HEK293 (cell line): ENCODE measurements at regions not wholly inside any gene's neighbourhood (a gene's known extent, or its start where the extent isn't known, plus 50 kb on each side); places are given as distances from the start of the nearest gene placed in this dataset.

ENCODE experiments used
- CTCF ChIA-PET: fragments of 350-600 bp; formaldehyde crosslinking; extraction: SDS; loops from one replicate; lab custom pipeline; 2021; ENCODE audit warnings: antibody characterized with exemption; lab: Yijun Ruan, JAX
- POLR2A ChIA-PET: fragments of 300-600 bp; formaldehyde crosslinking; extraction: SDS; loops from one replicate; lab custom pipeline; 2020; ENCODE audit warnings: antibody characterized with exemption, inconsistent platforms; lab: Yijun Ruan, JAX
- H3K27ac ChIP-seq: fragments of 200-500 bp; sonication (Bioruptor generic); 2 replicates; pipeline ENCODE4 v1.5.1; 2014; ENCODE audit warnings: low read depth, low read length, control low read depth, inconsistent platforms; ENCODE audit errors: extremely low read depth
- H3K36me3 ChIP-seq, 2 experiments: fragments of 200-500 bp in 1 of 2; sonication (Bioruptor generic) in 1 of 2; 1 replicate in 1 of 2; 2 replicates in 1 of 2; pipeline ENCODE4 v1.5.1; 2014 to 2017; ENCODE audit warnings: inconsistent platforms in 2 of 2, low read length in 2 of 2; ENCODE audit not compliant: control insufficient read depth in 2 of 2, insufficient read depth in 1 of 2
- H3K4me1 ChIP-seq: fragments of 200-500 bp; sonication (Bioruptor generic); 2 replicates; pipeline ENCODE4 v1.5.1; 2014; ENCODE audit warnings: mild to moderate bottlenecking, low read length, inconsistent platforms; ENCODE audit not compliant: control insufficient read depth, insufficient read depth
- H3K4me3 ChIP-seq: 2 replicates; pipeline ENCODE4 v1.5.1; 2011; ENCODE audit warnings: low read depth, mild to moderate bottlenecking, control low read depth, low read length, moderate library complexity
- H3K9me3 ChIP-seq: fragments of 200-500 bp; sonication (Bioruptor generic); 2 replicates; pipeline ENCODE4 v1.5.1; 2014; ENCODE audit warnings: low read depth, low read length, inconsistent platforms; ENCODE audit not compliant: control insufficient read depth, insufficient read depth
- MZF1 ChIP-seq: fragments of 450-650 bp; formaldehyde crosslinking; IDR thresholded peaks from 2 replicates; pipeline ENCODE4 v1.5.1; 2017; ENCODE audit warnings: missing biosample characterization, missing genetic modification characterization, borderline replicate concordance
- PRDM4 ChIP-seq: fragments of 450-650 bp; formaldehyde crosslinking; IDR thresholded peaks from 2 replicates; pipeline ENCODE4 v1.5.1; 2017; ENCODE audit warnings: missing biosample characterization, missing genetic modification characterization
- PRDM6 ChIP-seq: fragments of 450-650 bp; formaldehyde crosslinking; IDR thresholded peaks from 2 replicates; pipeline ENCODE4 v1.5.1; 2017; ENCODE audit warnings: missing biosample characterization, missing genetic modification characterization
- SALL2 ChIP-seq: fragments of 450-650 bp; formaldehyde crosslinking; IDR thresholded peaks from 2 replicates; pipeline ENCODE4 v1.5.0; 2017; ENCODE audit warnings: missing biosample characterization, mild to moderate bottlenecking, missing genetic modification characterization, borderline replicate concordance
- SCRT1 ChIP-seq: fragments of 450-650 bp; formaldehyde crosslinking; IDR thresholded peaks from 2 replicates; pipeline ENCODE4 v1.5.1; 2016; ENCODE audit warnings: missing biosample characterization, missing genetic modification characterization, borderline replicate concordance
- TSHZ1 ChIP-seq: fragments of 450-650 bp; formaldehyde crosslinking; IDR thresholded peaks from 2 replicates; pipeline ENCODE4 v1.5.1; 2016; ENCODE audit warnings: missing biosample characterization, missing genetic modification characterization, borderline replicate concordance
- ZBTB10 ChIP-seq: fragments of 450-650 bp; formaldehyde crosslinking; IDR thresholded peaks from 2 replicates; pipeline ENCODE4 v1.5.1; 2016; ENCODE audit warnings: missing biosample characterization, missing genetic modification characterization
- ZNF112 ChIP-seq: fragments of 450-650 bp; formaldehyde crosslinking; IDR thresholded peaks from 2 replicates; pipeline ENCODE4 v1.5.0; 2017; ENCODE audit warnings: missing biosample characterization, missing genetic modification characterization
- ZNF133 ChIP-seq: fragments of 450-650 bp; formaldehyde crosslinking; IDR thresholded peaks from 2 replicates; pipeline ENCODE4 v1.5.1; 2016; ENCODE audit warnings: missing biosample characterization, missing genetic modification characterization
- ZNF146 ChIP-seq: fragments of 450-650 bp; formaldehyde crosslinking; IDR thresholded peaks from 2 replicates; pipeline ENCODE4 v1.5.1; 2016; ENCODE audit warnings: missing biosample characterization, missing genetic modification characterization
- ZNF184 ChIP-seq: fragments of 450-650 bp; IDR thresholded peaks from 2 replicates; pipeline ENCODE4 v1.5.1; 2018; ENCODE audit warnings: missing biosample characterization, mild to moderate bottlenecking, missing genetic modification characterization
- ZNF2 ChIP-seq: fragments of 450-650 bp; formaldehyde crosslinking; IDR thresholded peaks from 2 replicates; pipeline ENCODE4 v1.5.1; 2016; ENCODE audit warnings: missing biosample characterization, missing genetic modification characterization
- ZNF202 ChIP-seq: fragments of 450-650 bp; formaldehyde crosslinking; IDR thresholded peaks from 2 replicates; pipeline ENCODE4 v1.5.1; 2016; ENCODE audit warnings: missing biosample characterization, missing genetic modification characterization, borderline replicate concordance
- ZNF292 ChIP-seq: fragments of 450-650 bp; formaldehyde crosslinking; IDR thresholded peaks from 2 replicates; pipeline ENCODE4 v1.5.1; 2016; ENCODE audit warnings: low read depth, missing biosample characterization, missing genetic modification characterization, borderline replicate concordance
- ZNF324 ChIP-seq: fragments of 450-650 bp; formaldehyde crosslinking; IDR thresholded peaks from 2 replicates; pipeline ENCODE4 v1.5.1; 2016; ENCODE audit warnings: missing biosample characterization, missing genetic modification characterization
- ZNF394 ChIP-seq: fragments of 450-650 bp; formaldehyde crosslinking; IDR thresholded peaks from 2 replicates; pipeline ENCODE4 v1.5.1; 2016; ENCODE audit warnings: missing biosample characterization, missing genetic modification characterization, mild to moderate bottlenecking, moderate library complexity, borderline replicate concordance
- ZNF548 ChIP-seq: fragments of 450-650 bp; formaldehyde crosslinking; IDR thresholded peaks from 2 replicates; pipeline ENCODE4 v1.5.1; 2016; ENCODE audit warnings: missing biosample characterization, missing genetic modification characterization
- ZNF561 ChIP-seq: fragments of 450-650 bp; IDR thresholded peaks from 2 replicates; pipeline ENCODE4 v1.5.1; 2018; ENCODE audit warnings: missing biosample characterization, missing genetic modification characterization, borderline replicate concordance
- ZNF645 ChIP-seq: fragments of 450-650 bp; formaldehyde crosslinking; IDR thresholded peaks from 2 replicates; pipeline ENCODE4; 2016; ENCODE audit warnings: missing biosample characterization, missing genetic modification characterization
- ZSCAN30 ChIP-seq: fragments of 450-650 bp; IDR thresholded peaks from 2 replicates; pipeline ENCODE4 v1.5.1; 2018; ENCODE audit warnings: missing biosample characterization, mild to moderate bottlenecking, missing genetic modification characterization, moderate library complexity

GRCh38 chr14:80105488-80105994 lies 105.8 kb downstream of the DIO2 start (continued):
- TF ChIP-seq TSHZ1 (tag by site-specific recombination) (no peak), SALL2 (no peak), ZNF292 (no peak), MZF1 (no peak), ZNF645 (tag by site-specific recombination) (no peak), SCRT1 (tag by site-specific recombination) (no peak), ZNF146 (no peak), ZNF2 (no peak), ZNF394 (tag by site-specific recombination) (no peak), ZNF561 (tag by site-specific recombination) (no peak), ZSCAN30 (no peak), ZBTB10 (tag by site-specific recombination) (no peak), ZNF133 (tag by site-specific recombination) (no peak), PRDM6 (tag by site-specific recombination) (no peak)
- TF ChIP-seq, all 188 proteins: peak for 0

- H3K4me1 ChIP-seq, result no peaks in the 10 kb centered on the region
- ChIA-PET POLR2A (no interaction called here), CTCF (no interaction called here)
- no peaks in the 10 kb centered on the region for H3K36me3 ChIP-seq
- H3K4me3 ChIP-seq, result no peak overlapping the region
- H3K27ac ChIP-seq, result no peak overlapping the region
- no peaks in the 10 kb centered on the region for H3K9me3 ChIP-seq
- TF ChIP-seq PRDM4 (tag by site-specific recombination) (no peak), ZNF184 (tag by site-specific recombination) (no peak), ZNF112 (tag by site-specific recombination) (no peak), ZNF202 (no peak), ZNF324 (no peak), ZNF548 (tag by site-specific recombination) (no peak)
Measured at GRCh38 chr14:80101835-80102234, 109.5 kb downstream of the DIO2 start.
